ENCODE measurements at regions not wholly inside any gene's neighbourhood (a gene's known extent, or its start where the extent isn't known, plus 50 kb on each side); places are given as distances from the start of the nearest gene placed in this dataset.

- no peak overlapping the region for H3K27ac ChIP-seq
Measured at GRCh38 chr4:44859477-44859876, 133.1 kb upstream of the GNPDA2 start.

GRCh38 chr4:44848466-44848865 lies 122.1 kb upstream of the GNPDA2 start:
- no peak for TF ChIP-seq CTCF (conservative IDR thresholded peaks at IDR 0.05)
- TF ChIP-seq ZFX (IDR thresholded peaks at IDR 0.05), result no peak
- H3K27ac ChIP-seq, result no peak overlapping the region

More at GRCh38 chr4:44859477-44859876, 133.1 kb upstream of the GNPDA2 start:
- no peak for TF ChIP-seq ZFX (IDR thresholded peaks at IDR 0.05)
- TF ChIP-seq CTCF (conservative IDR thresholded peaks at IDR 0.05), result no peak

GRCh38 chr4:44845993-44846392 lies 119.6 kb upstream of the GNPDA2 start:
- TF ChIP-seq CTCF (conservative IDR thresholded peaks at IDR 0.05), result no peak
- no peak overlapping the region for H3K27ac ChIP-seq

GRCh38 chr4:44845309-44845708 lies 119.0 kb upstream of the GNPDA2 start:
- TF ChIP-seq ZFX (IDR thresholded peaks at IDR 0.05) (no peak), CTCF (conservative IDR thresholded peaks at IDR 0.05) (no peak)
- no peak overlapping the region for H3K27ac ChIP-seq

- H3K27ac ChIP-seq, result no peak overlapping the region
- TF ChIP-seq ZFX (IDR thresholded peaks at IDR 0.05) (no peak), CTCF (conservative IDR thresholded peaks at IDR 0.05) (no peak)
Measured at GRCh38 chr4:44842531-44842930, 116.2 kb upstream of the GNPDA2 start.

- TF ChIP-seq CTCF (conservative IDR thresholded peaks at IDR 0.05) (no peak), ZFX (IDR thresholded peaks at IDR 0.05) (no peak)
Measured at GRCh38 chr4:44817930-44818329, 91.6 kb upstream of the GNPDA2 start.

GRCh38 chr4:44806071-44806470 lies 79.7 kb upstream of the GNPDA2 start:
- TF ChIP-seq ZFX (IDR thresholded peaks at IDR 0.05) (no peak), CTCF (conservative IDR thresholded peaks at IDR 0.05) (no peak)
- no peak overlapping the region for H3K27ac ChIP-seq

More at GRCh38 chr4:44817930-44818329, 91.6 kb upstream of the GNPDA2 start:
- no peak overlapping the region for H3K27ac ChIP-seq
